ENCODE measurements at regions not wholly inside any gene's neighbourhood (a gene's known extent, or its start where the extent isn't known, plus 50 kb on each side); places are given as distances from the start of the nearest gene placed in this dataset.

DNA sequence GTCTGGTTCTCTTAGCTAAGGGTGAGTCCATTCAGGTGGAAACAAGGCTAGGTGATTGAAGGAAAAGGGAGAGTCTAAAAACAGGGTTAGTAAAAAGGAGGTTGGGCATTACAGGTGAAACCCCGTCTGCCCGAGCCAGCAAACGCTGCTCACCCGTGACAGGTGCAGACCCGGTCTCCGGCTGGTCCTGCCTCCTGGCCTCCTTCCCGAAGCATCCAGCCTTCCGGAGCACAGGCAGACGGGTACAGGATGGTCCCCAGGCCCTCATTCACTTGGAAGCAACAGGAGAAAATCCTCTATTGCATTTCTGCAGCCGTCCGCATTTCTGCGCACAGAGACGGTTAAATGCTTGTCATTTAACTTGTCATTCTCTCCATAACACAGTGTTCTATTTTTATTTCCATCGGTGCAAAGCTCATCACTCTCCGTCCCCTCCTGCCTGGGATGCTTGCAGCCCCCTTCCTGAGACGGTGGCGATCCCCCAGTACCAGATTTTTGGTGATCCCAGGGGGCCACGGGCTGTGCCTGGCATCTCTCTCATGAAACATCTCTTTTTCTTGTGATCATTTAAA is 90.8 kb upstream of the PPP2R3B start:
- no CpG with 5 or more reads among the region's 18 CpGs for WGBS (ENCODE audit: insufficient coverage, insufficient read length)
- no peak for DNase-seq (ENCODE audit: low read depth, low spot score)
- H3K36me3 ChIP-seq (ENCODE audit: control insufficient read depth, insufficient read depth, low read length): no peaks in the 10 kb centered on the region; the same call in 1 of the 2 replicates
- no peaks in the 10 kb centered on the region for H3K4me1 ChIP-seq (ENCODE audit: control insufficient read depth, insufficient read depth, low read length)
- H3K9me3 ChIP-seq (ENCODE audit: control insufficient read depth, insufficient read depth, low read length): no peaks in the 10 kb centered on the region
- no peak overlapping the region for H3K4me3 ChIP-seq (ENCODE audit: low read length)
- no peaks in the 10 kb centered on the region for H3K27me3 ChIP-seq (ENCODE audit: control insufficient read depth, insufficient read depth, low read length)
- no peak overlapping the region for H3K27ac ChIP-seq (ENCODE audit: low read length)

- WGBS (ENCODE audit: insufficient coverage, insufficient read length): no CpG with 5 or more reads among the region's 20 CpGs
- no peaks in the 10 kb centered on the region for H3K27me3 ChIP-seq (ENCODE audit: control insufficient read depth, insufficient read depth, low read length)
- no peaks in the 10 kb centered on the region for H3K4me1 ChIP-seq (ENCODE audit: control insufficient read depth, insufficient read depth, low read length)
- no peaks in the 10 kb centered on the region for H3K9me3 ChIP-seq (ENCODE audit: control insufficient read depth, insufficient read depth, low read length)
- DNase-seq (ENCODE audit: low read depth, low spot score): no peak
- H3K4me3 ChIP-seq (ENCODE audit: low read length): no peak overlapping the region
- no peak overlapping the region for H3K27ac ChIP-seq (ENCODE audit: low read length)
- no peaks in the 10 kb centered on the region; the same call in 1 of the 2 replicates for H3K36me3 ChIP-seq (ENCODE audit: control insufficient read depth, insufficient read depth, low read length)
Measured at GRCh38 chrX:479273-479981, 92.7 kb upstream of the PPP2R3B start.

GRCh38 chrX:480861-481417 is 94.2 kb upstream of the PPP2R3B start:
- no peak for DNase-seq (ENCODE audit: low read depth, low spot score)
- WGBS (ENCODE audit: insufficient coverage, insufficient read length): no CpG with 5 or more reads among the region's 7 CpGs

GRCh38 chrX:482192-482701 is 95.5 kb upstream of the PPP2R3B start:
- Histone ChIP-seq H3K36me3 (ENCODE audit: control insufficient read depth, insufficient read depth, low read length) (no peaks in the 10 kb centered on the region; the same call in 1 of the 2 replicates), H3K9me3 (ENCODE audit: control insufficient read depth, insufficient read depth, low read length) (no peaks in the 10 kb centered on the region), H3K27ac (ENCODE audit: low read length) (no peak overlapping the region), H3K4me1 (ENCODE audit: control insufficient read depth, insufficient read depth, low read length) (no peaks in the 10 kb centered on the region), H3K27me3 (ENCODE audit: control insufficient read depth, insufficient read depth, low read length) (no peaks in the 10 kb centered on the region), H3K4me3 (ENCODE audit: low read length) (no peak overlapping the region)
- DNase-seq (ENCODE audit: low read depth, low spot score): no peak
- no CpG with 5 or more reads among the region's 13 CpGs for WGBS (ENCODE audit: insufficient coverage, insufficient read length)

More at GRCh38 chrX:480861-481417, 94.2 kb upstream of the PPP2R3B start:
- Histone ChIP-seq H3K27me3 (ENCODE audit: control insufficient read depth, insufficient read depth, low read length) (no peaks in the 10 kb centered on the region), H3K36me3 (ENCODE audit: control insufficient read depth, insufficient read depth, low read length) (no peaks in the 10 kb centered on the region; the same call in 1 of the 2 replicates), H3K4me1 (ENCODE audit: control insufficient read depth, insufficient read depth, low read length) (no peaks in the 10 kb centered on the region), H3K9me3 (ENCODE audit: control insufficient read depth, insufficient read depth, low read length) (no peaks in the 10 kb centered on the region), H3K27ac (ENCODE audit: low read length) (no peak overlapping the region), H3K4me3 (ENCODE audit: low read length) (no peak overlapping the region)

GRCh38 chrX:482702-483203 is 96.0 kb upstream of the PPP2R3B start:
- H3K9me3 ChIP-seq (ENCODE audit: control insufficient read depth, insufficient read depth, low read length): no peaks in the 10 kb centered on the region
- H3K4me3 ChIP-seq (ENCODE audit: low read length): no peak overlapping the region
- no peak overlapping the region for H3K27ac ChIP-seq (ENCODE audit: low read length)
- no peak for DNase-seq (ENCODE audit: low read depth, low spot score)
- H3K4me1 ChIP-seq (ENCODE audit: control insufficient read depth, insufficient read depth, low read length): no peaks in the 10 kb centered on the region
- no CpG with 5 or more reads among the region's 23 CpGs for WGBS (ENCODE audit: insufficient coverage, insufficient read length)
- no peaks in the 10 kb centered on the region for H3K27me3 ChIP-seq (ENCODE audit: control insufficient read depth, insufficient read depth, low read length)
- H3K36me3 ChIP-seq (ENCODE audit: control insufficient read depth, insufficient read depth, low read length): no peaks in the 10 kb centered on the region; the same call in 1 of the 2 replicates

- no peaks in the 10 kb centered on the region for H3K36me3 ChIP-seq (ENCODE audit: control insufficient read depth, insufficient read depth, low read length)
- no peak overlapping the region for H3K4me3 ChIP-seq (ENCODE audit: low read length)
- DNase-seq (ENCODE audit: low read depth, low spot score): no peak
- H3K9me3 ChIP-seq (ENCODE audit: control insufficient read depth, insufficient read depth, low read length): no peaks in the 10 kb centered on the region
- WGBS (ENCODE audit: insufficient coverage, insufficient read length): no CpG with 5 or more reads among the region's 13 CpGs
- H3K27me3 ChIP-seq (ENCODE audit: control insufficient read depth, insufficient read depth, low read length): no peaks in the 10 kb centered on the region
- no peak overlapping the region for H3K27ac ChIP-seq (ENCODE audit: low read length)
- no peaks in the 10 kb centered on the region for H3K4me1 ChIP-seq (ENCODE audit: control insufficient read depth, insufficient read depth, low read length)
Measured at GRCh38 chrX:485368-485767, 98.7 kb upstream of the PPP2R3B start.

GRCh38 chrX:486325-486724 is 99.6 kb upstream of the PPP2R3B start:
- no CpG with 5 or more reads among the region's 4 CpGs for WGBS (ENCODE audit: insufficient coverage, insufficient read length)

DNA sequence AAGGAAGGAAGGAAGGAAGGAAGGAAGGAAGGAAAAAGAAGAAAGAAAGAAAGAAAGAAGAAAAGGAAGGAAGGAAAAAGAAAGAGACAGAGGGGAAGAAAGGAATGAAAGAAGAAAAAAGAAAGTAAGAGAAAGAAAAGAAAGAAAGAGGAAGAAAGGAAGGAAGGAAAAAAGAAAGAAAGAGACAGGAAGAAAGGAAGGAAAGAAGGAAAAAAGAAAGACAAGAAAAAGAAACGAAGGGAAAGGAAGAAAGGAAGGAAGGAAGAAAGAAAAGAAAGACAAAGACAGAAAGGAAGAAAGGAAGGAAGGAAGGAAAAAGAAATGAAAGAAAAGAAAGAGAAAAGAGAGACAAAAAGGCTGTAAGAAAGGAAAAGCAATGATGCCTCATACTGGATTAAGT is 101.1 kb upstream of the PPP2R3B start:
- Histone ChIP-seq H3K9me3 (ENCODE audit: control insufficient read depth, insufficient read depth, low read length) (no peaks in the 10 kb centered on the region), H3K36me3 (ENCODE audit: control insufficient read depth, insufficient read depth, low read length) (no peaks in the 10 kb centered on the region), H3K27me3 (ENCODE audit: control insufficient read depth, insufficient read depth, low read length) (no peaks in the 10 kb centered on the region), H3K27ac (ENCODE audit: low read length) (no peak overlapping the region), H3K4me3 (ENCODE audit: low read length) (no peak overlapping the region), H3K4me1 (ENCODE audit: control insufficient read depth, insufficient read depth, low read length) (no peaks in the 10 kb centered on the region)
- no peak for DNase-seq (ENCODE audit: low read depth, low spot score)
- no CpG with 5 or more reads among the region's 1 CpG for WGBS (ENCODE audit: insufficient coverage, insufficient read length)

More at GRCh38 chrX:486325-486724, 99.6 kb upstream of the PPP2R3B start:
- Histone ChIP-seq H3K27me3 (ENCODE audit: control insufficient read depth, insufficient read depth, low read length) (no peaks in the 10 kb centered on the region), H3K4me3 (ENCODE audit: low read length) (no peak overlapping the region), H3K27ac (ENCODE audit: low read length) (no peak overlapping the region), H3K4me1 (ENCODE audit: control insufficient read depth, insufficient read depth, low read length) (no peaks in the 10 kb centered on the region), H3K9me3 (ENCODE audit: control insufficient read depth, insufficient read depth, low read length) (no peaks in the 10 kb centered on the region), H3K36me3 (ENCODE audit: control insufficient read depth, insufficient read depth, low read length) (no peaks in the 10 kb centered on the region)
- no peak for DNase-seq (ENCODE audit: low read depth, low spot score)

- no peaks in the 10 kb centered on the region for H3K36me3 ChIP-seq (ENCODE audit: control insufficient read depth, insufficient read depth, low read length)
- no CpG with 5 or more reads among the region's 12 CpGs for WGBS (ENCODE audit: insufficient coverage, insufficient read length)
- H3K27me3 ChIP-seq (ENCODE audit: control insufficient read depth, insufficient read depth, low read length): no peaks in the 10 kb centered on the region
Measured at GRCh38 chrX:489820-490219, 103.1 kb upstream of the PPP2R3B start.

GRCh38 chrX:497186-498014 is 110.7 kb upstream of the PPP2R3B start:
- 0 out of 2 replicates have a peak, but pooled peaks cover 1% of the 10 kb centered on the region for H3K4me1 ChIP-seq (ENCODE audit: control insufficient read depth, insufficient read depth, low read length)
- WGBS (ENCODE audit: insufficient coverage, insufficient read length): no CpG with 5 or more reads among the region's 39 CpGs
- H3K27me3 ChIP-seq (ENCODE audit: control insufficient read depth, insufficient read depth, low read length): no peaks in the 10 kb centered on the region

More at GRCh38 chrX:489820-490219, 103.1 kb upstream of the PPP2R3B start:
- no peaks in the 10 kb centered on the region for H3K4me1 ChIP-seq (ENCODE audit: control insufficient read depth, insufficient read depth, low read length)
- H3K27ac ChIP-seq (ENCODE audit: low read length): no peak overlapping the region
- no peaks in the 10 kb centered on the region for H3K9me3 ChIP-seq (ENCODE audit: control insufficient read depth, insufficient read depth, low read length)
- no peak for DNase-seq (ENCODE audit: low read depth, low spot score)
- no peak overlapping the region for H3K4me3 ChIP-seq (ENCODE audit: low read length)

More at GRCh38 chrX:497186-498014, 110.7 kb upstream of the PPP2R3B start:
- Histone ChIP-seq H3K27ac (ENCODE audit: low read length) (no peak overlapping the region), H3K36me3 (ENCODE audit: control insufficient read depth, insufficient read depth, low read length) (no peaks in the 10 kb centered on the region), H3K9me3 (ENCODE audit: control insufficient read depth, insufficient read depth, low read length) (no peaks in the 10 kb centered on the region), H3K4me3 (ENCODE audit: low read length) (no peak overlapping the region)
- no peak for DNase-seq (ENCODE audit: low read depth, low spot score)

All from iPS DF 6.9 (cell line).